H9 (cell line): ENCODE measurements at regions not wholly inside any gene's neighbourhood (a gene's known extent, or its start where the extent isn't known, plus 50 kb on each side); places are given as distances from the start of the nearest gene placed in this dataset.

ENCODE experiments used
- DNase-seq: peaks from one replicate; pipeline ENCODE4 v3.0.0-alpha.2; 2017
- H2AFZ ChIP-seq: one replicate; pipeline ENCODE4 v1.6.1; 2013; ENCODE audit warnings: mild to moderate bottlenecking, low read length, control low read depth, moderate library complexity
- H2AK5ac ChIP-seq: 2 replicates; pipeline ENCODE4 v1.6.1; 2013; ENCODE audit warnings: low read length, control low read depth, mixed read lengths; ENCODE audit not compliant: insufficient read length
- H2BK120ac ChIP-seq: one replicate; pipeline ENCODE4 v1.6.1; 2013; ENCODE audit warnings: low read depth, mild to moderate bottlenecking, low read length, control low read depth, inconsistent platforms; ENCODE audit not compliant: poor library complexity, severe bottlenecking
- H2BK12ac ChIP-seq: 2 replicates; pipeline ENCODE4 v1.6.1; 2013; ENCODE audit warnings: low read length, control low read depth, mixed read lengths, low read depth; ENCODE audit not compliant: insufficient read length
- H2BK15ac ChIP-seq: 2 replicates; pipeline ENCODE4 v1.6.1; 2013; ENCODE audit warnings: low read depth, low read length, control low read depth
- H2BK20ac ChIP-seq: one replicate; pipeline ENCODE4 v1.6.1; 2013; ENCODE audit warnings: low read depth, mild to moderate bottlenecking, low read length, control low read depth, inconsistent platforms; ENCODE audit not compliant: poor library complexity, severe bottlenecking
- H2BK5ac ChIP-seq: 2 replicates; pipeline ENCODE4 v1.6.1; 2013; ENCODE audit warnings: low read length, control low read depth, mixed read lengths; ENCODE audit not compliant: insufficient read length
- H3K14ac ChIP-seq: 2 replicates; pipeline ENCODE4 v1.6.1; 2013; ENCODE audit warnings: low read length, control low read depth; ENCODE audit not compliant: insufficient read depth
- H3K18ac ChIP-seq: 2 replicates; pipeline ENCODE4 v1.6.1; 2013; ENCODE audit warnings: low read depth, mild to moderate bottlenecking, mixed read lengths, low read length, control low read depth; ENCODE audit not compliant: insufficient read length
- H3K23ac ChIP-seq: 2 replicates; pipeline ENCODE4 v1.6.1; 2013; ENCODE audit warnings: low read length, control low read depth, mixed read lengths, low read depth; ENCODE audit not compliant: insufficient read length
- H3K23me2 ChIP-seq: 2 replicates; pipeline ENCODE4 v1.6.1; 2013; ENCODE audit warnings: low read depth, mild to moderate bottlenecking, mixed read lengths, low read length, control low read depth; ENCODE audit not compliant: insufficient read length, poor library complexity, severe bottlenecking
- H3K27ac ChIP-seq: 2 replicates; pipeline ENCODE4 v1.5.1; 2013; ENCODE audit warnings: low read length, control low read depth, mixed read lengths, low read depth; ENCODE audit not compliant: insufficient read length
- H3K27me3 ChIP-seq: 2 replicates; pipeline ENCODE4 v1.6.1; 2013; ENCODE audit warnings: low read length, control low read depth, inconsistent platforms; ENCODE audit not compliant: insufficient read depth
- H3K4ac ChIP-seq: 2 replicates; pipeline ENCODE4 v1.6.1; 2013; ENCODE audit warnings: low read depth, mild to moderate bottlenecking, control low read depth, inconsistent platforms, low read length, moderate library complexity
- H3K4me1 ChIP-seq: 2 replicates; pipeline ENCODE4 v1.6.1; 2013; ENCODE audit warnings: low read length, control low read depth, inconsistent platforms; ENCODE audit not compliant: insufficient read depth
- H3K4me2 ChIP-seq: 2 replicates; pipeline ENCODE4 v1.6.1; 2013; ENCODE audit warnings: low read length, control low read depth, mixed read lengths; ENCODE audit not compliant: insufficient read length, insufficient read depth
- H3K56ac ChIP-seq: 2 replicates; pipeline ENCODE4 v1.6.1; 2013; ENCODE audit warnings: low read depth, mild to moderate bottlenecking, mixed read lengths, low read length, control low read depth; ENCODE audit not compliant: insufficient read length
- H3K79me1 ChIP-seq: 2 replicates; pipeline ENCODE4 v1.6.1; 2013; ENCODE audit warnings: low read depth, mild to moderate bottlenecking, moderate library complexity, low read length, control low read depth, inconsistent platforms; ENCODE audit not compliant: insufficient read depth, poor library complexity, severe bottlenecking
- H3K79me2 ChIP-seq: 2 replicates; pipeline ENCODE4 v1.6.1; 2013; ENCODE audit warnings: low read length, control low read depth, inconsistent platforms; ENCODE audit not compliant: insufficient read depth
- H3K9ac ChIP-seq: 2 replicates; pipeline ENCODE4 v1.6.1; 2013; ENCODE audit warnings: low read length, control low read depth, mixed read lengths; ENCODE audit not compliant: insufficient read length; ENCODE audit errors: extremely low read depth
- H3K9me3 ChIP-seq: one replicate; pipeline ENCODE4 v1.6.1; 2013; ENCODE audit warnings: low read depth, low read length, inconsistent platforms; ENCODE audit not compliant: control insufficient read depth
- H3T11ph ChIP-seq: one replicate; pipeline ENCODE4 v1.6.1; 2013; ENCODE audit warnings: mild to moderate bottlenecking, low read length, control low read depth, inconsistent platforms
- H4K20me1 ChIP-seq: one replicate; pipeline ENCODE4 v1.6.1; 2013; ENCODE audit not compliant: control insufficient read depth, insufficient read length, insufficient read depth
- H4K5ac ChIP-seq: 2 replicates; pipeline ENCODE4 v1.6.1; 2013; ENCODE audit warnings: low read depth, mild to moderate bottlenecking, mixed read lengths, low read length, control low read depth; ENCODE audit not compliant: insufficient read length
- H4K8ac ChIP-seq: replicated peaks from 2 replicates; pipeline ENCODE4 v1.6.1; 2013; ENCODE audit warnings: low read length, control low read depth, mixed read lengths, low read depth; ENCODE audit not compliant: insufficient read length
- H4K91ac ChIP-seq: 2 replicates; pipeline ENCODE4 v1.6.1; 2013; ENCODE audit warnings: low read depth, mild to moderate bottlenecking, moderate library complexity, mixed read lengths, low read length, control low read depth; ENCODE audit not compliant: insufficient read length
- H3K27ac Mint-ChIP-seq, 3 experiments: 2 replicates in 2 of 3; 3 replicates in 1 of 3; pipeline ENCODE4 v1.8.0; 2020 to 2021; ENCODE audit warnings: mixed read lengths in 3 of 3, mild to moderate bottlenecking in 1 of 3, moderate library complexity in 1 of 3
- H3K27me3 Mint-ChIP-seq: 2 replicates; pipeline ENCODE4 v1.8.0; 2021; ENCODE audit warnings: low read depth, mild to moderate bottlenecking, moderate library complexity, mixed read lengths
- H3K36me3 Mint-ChIP-seq, 3 experiments: 2 replicates in 2 of 3; 3 replicates in 1 of 3; pipeline ENCODE4 v1.8.0; 2020 to 2021; ENCODE audit warnings: low read depth in 3 of 3, mixed read lengths in 3 of 3; ENCODE audit not compliant: insufficient read depth in 1 of 3
- H3K4me1 Mint-ChIP-seq, 2 experiments: 2 replicates each; pipeline ENCODE4 v1.8.0; 2020; ENCODE audit warnings: mixed read lengths in 2 of 2
- H3K4me3 Mint-ChIP-seq, 2 experiments: 2 replicates in 1 of 2; 3 replicates in 1 of 2; pipeline ENCODE4 v1.8.0; 2020 to 2021; ENCODE audit warnings: mild to moderate bottlenecking in 2 of 2, mixed read lengths in 2 of 2, moderate library complexity in 1 of 2
- H3K9me3 Mint-ChIP-seq, 2 experiments: 2 replicates in 1 of 2; 3 replicates in 1 of 2; pipeline ENCODE4 v1.8.0; 2020; ENCODE audit warnings: mild to moderate bottlenecking in 2 of 2, mixed read lengths in 2 of 2, moderate library complexity in 1 of 2
- CTCF ChIP-seq: fragments of 200-600 bp; sonication (generic); conservative IDR thresholded peaks from 3 replicates; pipeline ENCODE4 v1.8.0; 2021; ENCODE audit warnings: antibody characterized with exemption, mild to moderate bottlenecking
- WGBS: extraction: QIAGEN DNeasy Blood & Tissue Kit; methylation state at CpG from one replicate; pipeline ENCODE4 v1.1.7; 2013; ENCODE audit warnings: missing lambda C conversion rate, low lambda C conversion rate, mixed read lengths; ENCODE audit not compliant: insufficient read length; ENCODE audit errors: extremely low coverage; 5-methylcytosine and 5-hydroxymethylcytosine counted together

DNA sequence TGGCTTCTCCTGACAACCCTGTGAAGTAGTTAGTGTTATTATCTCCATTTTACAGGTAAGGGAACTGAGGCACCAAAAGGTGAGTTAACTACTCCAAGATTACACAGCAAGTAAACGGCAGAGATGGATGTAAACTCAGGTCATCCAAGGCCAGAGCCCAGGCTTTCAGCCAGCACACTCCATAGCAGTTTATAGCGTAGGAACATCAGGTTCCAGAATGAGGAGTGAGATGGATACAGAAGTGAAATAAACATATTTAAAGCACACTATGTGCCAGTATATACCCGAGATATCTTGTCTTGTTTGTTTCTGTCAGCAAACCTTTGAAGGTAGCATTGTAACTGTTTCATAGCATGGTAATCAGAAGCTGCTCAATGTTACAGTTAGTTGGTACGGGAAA lies 279.0 kb downstream of the OXSM start:
- Mint-ChIP-seq H3K27me3 (no peaks in the 10 kb centered on the region; the same call in 1 of the 2 replicates), H3K36me3 (no peaks in the 10 kb centered on the region), H3K4me1 (no peaks in the 10 kb centered on the region), H3K27ac (no peak overlapping the region), H3K4me3 (no peak overlapping the region), H3K9me3 (no peaks in the 10 kb centered on the region)
- Histone ChIP-seq H2BK15ac (no peak overlapping the region), H3K4me2 (no peak overlapping the region), H3K18ac (no peak overlapping the region), H2BK120ac (no peak overlapping the region), H2AFZ (no peak overlapping the region), H3K9me3 (no peaks in the 10 kb centered on the region), H2BK5ac (no peak overlapping the region), H3K79me1 (no peaks in the 10 kb centered on the region), H3K27ac (no peak overlapping the region), H3K14ac (no peak overlapping the region), H4K91ac (no peak overlapping the region), H3K56ac (no peak overlapping the region), H3K27me3 (no peaks in the 10 kb centered on the region), H2BK12ac (no peak overlapping the region), H3T11ph (no peak overlapping the region), H3K79me2 (no peaks in the 10 kb centered on the region), H3K9ac (no peak overlapping the region), H3K4me1 (no peaks in the 10 kb centered on the region), H3K4ac (no peak overlapping the region), H4K20me1 (no peaks in the 10 kb centered on the region), H4K5ac (no peak overlapping the region), H2AK5ac (no peak overlapping the region), H3K23me2 (no peaks in the 10 kb centered on the region), H3K23ac (no peak overlapping the region), H4K8ac (no peak overlapping the region), H2BK20ac (no peak overlapping the region)
- no CpG with 5 or more reads among the region's 4 CpGs for WGBS
- TF ChIP-seq CTCF, result no peak
- DNase-seq, result no peak
